ENCODE measurements at regions not wholly inside any gene's neighbourhood (a gene's known extent, or its start where the extent isn't known, plus 50 kb on each side); places are given as distances from the start of the nearest gene placed in this dataset.

DNA sequence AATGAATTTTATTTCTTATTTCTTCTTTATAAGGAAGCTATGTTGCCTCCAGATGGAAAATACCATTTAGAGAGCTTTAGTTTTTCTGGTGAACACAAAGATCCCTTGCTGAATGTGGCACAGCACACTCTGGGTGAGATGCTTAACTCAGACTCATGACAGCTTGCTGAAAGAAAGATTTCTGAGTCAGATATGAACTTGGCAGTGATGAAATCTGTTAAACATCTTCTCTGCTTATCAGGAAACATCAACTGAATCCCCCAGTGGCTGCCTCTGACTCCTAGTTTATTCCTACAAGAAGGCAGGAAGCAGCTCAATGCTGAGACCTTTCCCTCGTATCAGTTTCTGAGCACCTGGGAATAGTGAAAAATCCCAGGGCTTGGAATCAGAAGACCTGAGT is 162.8 kb downstream of the OSR1 start:
- TF ChIP-seq CTCF (IDR thresholded peaks at IDR 0.05) (no peak), POLR2A (IDR thresholded peaks at IDR 0.05) (no peak), POLR2AphosphoS5 (IDR thresholded peaks at IDR 0.05) (no peak), EP300 (IDR thresholded peaks at IDR 0.05) (no peak)

All from suprapubic skin (tissue), 4 donors.